ENCODE measurements at regions not wholly inside any gene's neighbourhood (a gene's known extent, or its start where the extent isn't known, plus 50 kb on each side); places are given as distances from the start of the nearest gene placed in this dataset.
A peak's percentile ranks its signal among the peaks of the same experiment; 100 is the strongest.
"Not testable (repeated sequence)": the region's sequence is repeated elsewhere in the genome, so short reads cannot be mapped to it uniquely, and the experiment has no call there.

DNA sequence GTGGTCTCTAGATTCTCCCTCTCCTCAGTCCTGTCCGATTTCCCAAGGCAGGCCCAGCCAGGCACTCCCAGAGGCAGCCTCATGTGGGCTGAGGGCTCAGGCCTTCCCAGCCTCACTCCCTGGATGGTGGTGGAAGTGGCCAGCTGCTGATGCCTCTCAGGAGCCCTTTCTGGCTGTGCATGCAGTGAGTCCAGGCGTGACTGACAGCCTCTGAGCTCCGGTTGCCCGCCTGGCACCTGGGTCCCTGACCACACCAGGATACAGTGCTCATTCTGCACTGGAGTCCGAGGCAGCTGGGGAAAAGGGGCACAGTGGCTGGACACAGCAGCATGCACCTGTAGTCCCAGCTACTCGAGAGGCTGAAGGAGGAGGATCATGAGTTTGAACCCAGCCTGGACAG is 132.6 kb downstream of the CUL2 start:
- no peak for DNase-seq

GRCh38 chr10:34956756-34957155 is 133.4 kb downstream of the CUL2 start:
- no peak for DNase-seq

DNA sequence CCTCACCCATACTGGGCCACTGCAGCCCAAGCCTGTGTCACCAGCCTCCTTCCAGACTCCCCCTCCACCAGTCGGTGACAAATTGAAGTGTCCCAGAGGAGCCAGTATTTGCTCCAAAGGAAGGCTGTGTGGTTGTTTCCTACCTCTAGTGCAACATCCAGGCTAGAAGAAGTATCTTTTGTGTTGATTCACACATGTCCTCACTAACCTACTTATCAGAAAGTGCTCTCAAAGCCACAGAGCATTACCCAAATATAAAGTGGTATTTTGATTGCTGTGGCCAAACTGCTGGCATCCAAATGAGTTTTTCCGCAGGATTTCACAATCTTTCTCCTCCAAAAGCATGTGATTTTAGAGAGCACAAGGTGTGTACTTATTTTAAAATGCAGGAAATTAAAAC is 134.8 kb downstream of the CUL2 start:
- no peak for DNase-seq

- peak; percentile 17 for DNase-seq
Observed at GRCh38 chr10:34954142-34954541, 136.0 kb downstream of the CUL2 start.

DNA sequence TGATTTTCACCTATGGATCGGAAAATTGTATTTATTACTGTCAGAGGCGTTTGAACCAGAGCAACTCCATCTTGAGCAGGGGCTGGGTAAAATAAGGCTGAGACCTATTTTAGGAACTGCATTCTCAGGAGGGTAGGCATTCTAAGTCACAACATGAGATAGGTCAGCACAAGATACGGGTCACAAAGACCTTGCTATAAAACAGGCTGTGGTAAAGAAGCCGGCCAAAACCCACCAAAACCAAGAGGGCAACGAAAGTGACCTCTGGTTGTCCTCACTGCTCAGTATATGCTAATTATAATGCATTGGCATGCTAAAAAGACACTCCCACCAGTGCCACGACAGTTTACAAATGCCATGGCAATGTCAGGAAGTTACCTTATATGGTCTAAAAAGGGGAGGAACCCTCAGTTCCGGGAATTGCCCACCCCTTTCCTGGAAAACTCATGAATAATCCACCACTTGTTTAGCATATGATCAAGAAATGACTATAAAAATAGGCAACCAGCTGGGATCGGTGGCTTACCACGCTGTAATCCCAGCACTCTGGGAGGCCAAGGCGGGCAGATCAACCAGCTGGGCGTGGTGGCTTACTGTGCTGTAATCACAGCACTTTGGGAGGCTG is 136.3 kb upstream of the PARD3 start:
- not testable (repeated sequence) for DNase-seq

GRCh38 chr10:34945951-34946522 is 130.9 kb upstream of the PARD3 start:
- DNase-seq = not testable (repeated sequence)

GRCh38 chr10:34941471-34942357 is 126.6 kb upstream of the PARD3 start:
- no peak for DNase-seq

GRCh38 chr10:34940436-34940835 is 125.3 kb upstream of the PARD3 start:
- no peak for DNase-seq

DNA sequence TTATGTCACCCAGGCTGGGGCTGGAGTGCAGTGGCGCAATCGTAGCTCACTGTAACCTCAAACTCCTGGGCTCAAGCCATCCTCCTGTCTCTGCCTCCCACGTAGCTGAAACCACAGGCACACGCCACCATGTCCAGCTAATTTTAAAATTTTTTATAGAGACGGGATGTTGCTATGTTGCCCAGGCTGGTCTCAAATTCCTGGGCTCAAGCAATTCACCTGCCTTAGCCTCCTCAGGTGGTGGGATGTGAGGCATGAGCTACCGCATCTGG is 123.2 kb upstream of the PARD3 start:
- DNase-seq = no peak

- not testable (repeated sequence) for DNase-seq
Observed at GRCh38 chr10:34937643-34938398, 122.7 kb upstream of the PARD3 start.

DNA sequence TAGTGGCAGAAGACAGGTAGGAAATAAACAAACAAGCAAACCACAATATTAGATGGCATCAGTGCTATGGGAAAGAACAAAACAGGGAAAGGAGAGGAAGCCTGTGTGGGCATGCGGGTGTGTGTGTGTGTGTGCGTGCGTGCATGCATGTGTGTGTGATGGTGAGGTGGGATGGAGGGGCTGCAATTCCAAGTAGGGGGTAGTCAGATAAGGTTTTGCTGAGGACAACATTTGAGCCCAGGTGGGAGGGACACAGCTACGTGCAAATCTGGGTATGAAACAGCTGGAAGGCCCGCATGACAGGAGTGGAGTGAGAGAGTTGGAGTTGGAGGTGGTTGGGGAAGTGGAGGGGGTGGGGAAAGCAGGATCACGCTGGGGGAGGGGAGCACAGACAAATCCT is 121.0 kb upstream of the PARD3 start:
- DNase-seq = no peak

DNA sequence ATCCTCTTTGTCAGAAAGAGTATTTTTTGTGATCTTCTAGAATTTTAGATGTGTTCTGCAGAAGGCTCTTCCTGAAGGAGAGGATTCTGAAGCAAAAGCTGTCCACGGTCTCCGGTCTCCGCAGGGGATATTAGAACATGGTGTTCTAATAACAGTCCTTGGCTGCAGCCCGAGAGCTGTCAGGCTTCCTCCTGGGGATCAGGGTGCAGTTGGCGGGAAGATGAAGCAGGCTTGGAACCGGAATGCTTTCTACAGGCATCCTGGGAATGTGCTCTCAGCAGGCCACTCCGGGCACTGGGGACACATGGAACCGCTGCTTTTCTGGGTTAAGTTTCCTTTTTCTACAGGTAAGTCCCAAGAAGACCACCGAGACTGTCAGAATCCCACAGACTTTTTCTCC is 118.6 kb upstream of the PARD3 start:
- DNase-seq = no peak

DNA sequence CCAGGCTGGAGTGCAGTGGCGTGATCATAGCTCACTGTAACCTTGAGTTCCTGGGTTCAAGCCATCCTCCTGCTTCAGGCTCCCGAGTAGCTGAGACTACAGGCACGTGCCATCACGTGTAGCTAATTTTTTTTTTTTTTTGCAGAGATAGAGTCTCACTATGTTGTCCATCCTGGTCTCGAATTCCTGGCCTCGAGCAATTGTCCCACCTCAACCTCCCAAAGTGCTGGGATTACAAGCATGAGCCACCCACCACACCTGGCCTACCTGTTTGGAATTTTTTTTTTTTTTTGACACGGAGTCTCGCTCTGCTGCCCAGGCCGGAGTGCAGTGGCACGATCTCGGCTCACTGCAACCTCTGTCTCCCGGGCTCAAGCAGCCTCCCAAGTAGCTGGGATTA is 117.1 kb upstream of the PARD3 start:
- DNase-seq = no peak

DNA sequence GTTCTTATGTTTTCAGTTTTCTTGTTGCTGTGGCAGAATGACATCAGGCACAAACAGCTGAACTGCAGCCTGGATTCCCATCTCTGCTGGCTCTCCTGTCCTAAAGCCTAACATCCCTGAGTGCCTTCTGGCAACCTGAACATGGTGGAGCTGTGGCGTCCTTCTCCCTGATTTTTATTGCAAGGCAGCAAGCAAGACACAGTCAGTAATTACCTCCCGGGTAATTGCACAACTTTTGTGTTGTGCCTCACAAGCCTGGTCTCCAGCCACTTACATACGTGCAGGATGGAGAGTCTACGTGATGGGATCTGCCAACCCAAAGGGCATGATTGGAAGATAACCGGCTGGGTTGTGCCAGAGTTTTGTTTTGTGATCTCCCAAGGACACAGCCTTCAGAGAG is 116.1 kb upstream of the PARD3 start:
- no peak for DNase-seq

DNA sequence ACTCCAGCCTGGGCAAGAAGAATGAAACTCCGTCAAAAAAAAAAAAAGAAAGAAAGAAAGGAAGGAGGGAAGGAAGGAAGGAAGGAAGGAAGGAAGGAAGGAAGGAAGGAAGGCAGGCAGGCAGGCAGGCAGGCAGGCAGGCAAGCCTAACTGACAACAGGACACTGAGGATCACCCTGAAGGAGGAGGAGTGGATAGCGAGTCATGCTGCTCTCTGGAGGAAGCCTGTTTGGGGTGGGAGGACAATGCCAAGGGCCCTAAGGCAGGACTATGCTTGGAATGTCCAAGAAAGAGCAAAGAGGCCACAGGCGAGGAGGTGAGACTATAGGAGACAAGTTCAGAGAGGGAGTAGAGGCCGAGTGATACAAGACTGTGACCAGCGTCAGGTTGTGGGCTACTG is 107.0 kb upstream of the PARD3 start:
- DNase-seq = no peak

GRCh38 chr10:34920578-34920977 is 105.5 kb upstream of the PARD3 start:
- no peak for DNase-seq

GRCh38 chr10:34918776-34919315 is 103.8 kb upstream of the PARD3 start:
- no peak for DNase-seq

DNA sequence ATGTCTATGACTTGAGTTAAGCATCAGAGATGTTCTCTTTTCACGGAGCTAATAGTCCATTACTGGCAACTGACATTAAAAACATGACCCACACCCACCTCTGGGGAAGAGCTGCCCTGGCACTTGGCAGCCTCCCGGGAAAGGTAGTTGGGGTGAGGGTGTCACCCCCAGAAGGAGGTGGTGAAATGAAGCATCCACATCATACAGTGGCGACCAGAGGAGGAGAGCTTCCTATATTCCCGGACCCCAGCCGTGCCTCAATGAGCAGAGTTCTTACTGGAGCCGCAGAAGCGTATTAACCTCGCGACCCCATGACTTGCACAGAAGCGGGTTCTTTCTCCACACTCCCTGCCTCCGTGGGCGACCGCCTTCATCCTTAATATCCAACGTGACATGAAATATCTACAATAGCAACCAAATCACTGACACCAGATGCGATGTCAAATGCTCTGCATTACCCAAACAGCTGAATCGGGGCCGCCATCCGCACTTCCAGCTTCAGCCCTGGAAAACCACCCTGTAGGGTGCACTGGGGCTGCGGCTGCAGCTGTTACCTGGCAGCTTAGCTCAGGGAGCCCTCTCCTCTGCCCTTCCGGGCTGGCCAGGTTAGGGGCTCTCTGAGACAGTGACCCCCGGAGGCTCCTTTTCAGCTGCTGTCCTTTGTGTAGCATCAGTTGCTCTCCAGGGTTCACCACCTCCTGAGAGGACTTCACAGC is 103.1 kb upstream of the PARD3 start:
- no peak for DNase-seq

DNA sequence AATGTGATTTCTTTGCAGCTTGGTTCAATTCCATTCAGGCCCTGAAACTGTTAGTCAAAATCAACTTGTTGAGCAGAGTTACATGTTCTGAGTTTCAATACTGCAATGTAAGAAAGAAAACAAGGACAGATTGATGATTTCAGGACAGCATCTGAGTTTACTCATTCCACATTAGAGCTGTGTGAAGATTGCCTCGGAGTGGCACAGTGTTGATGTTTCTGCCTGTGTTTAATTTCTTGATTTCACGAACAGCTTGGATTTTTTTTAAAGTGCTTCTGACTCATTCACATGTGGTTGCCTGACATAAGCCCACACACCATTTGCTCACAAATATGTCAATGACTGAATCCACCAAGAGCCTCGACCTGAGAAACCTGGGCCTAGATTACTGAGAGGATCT is 101.2 kb upstream of the PARD3 start:
- peak; percentile 46 for DNase-seq

DNA sequence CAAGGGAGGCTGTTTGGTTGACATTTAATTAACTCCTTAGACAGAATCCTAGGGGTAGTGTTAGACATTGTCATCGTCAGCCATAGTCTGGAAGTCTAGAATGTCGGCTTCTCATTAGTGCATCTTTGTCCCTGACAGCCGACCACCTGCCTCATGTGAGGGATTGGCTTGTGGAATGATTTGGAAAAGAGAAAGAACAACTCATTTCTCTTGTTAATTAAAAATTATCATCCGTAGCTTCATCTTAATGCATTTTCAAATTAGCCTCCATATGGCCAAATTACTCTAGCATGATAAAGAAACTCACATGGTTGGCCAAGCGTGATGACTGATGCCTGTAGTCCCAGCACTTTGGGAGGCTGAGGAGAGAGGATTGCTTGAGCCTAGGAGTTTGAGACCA is 97.7 kb upstream of the PARD3 start:
- no peak for DNase-seq

- DNase-seq = no peak
Observed at GRCh38 chr10:34911661-34912205, 96.6 kb upstream of the PARD3 start.

- DNase-seq = peak; percentile 46
Observed at GRCh38 chr10:34908481-34908880, 93.4 kb upstream of the PARD3 start.

Measured in skin of body (tissue), 1 donor.